ENCODE measurements at regions not wholly inside any gene's neighbourhood (a gene's known extent, or its start where the extent isn't known, plus 50 kb on each side); places are given as distances from the start of the nearest gene placed in this dataset.

GRCh38 chr13:75088915-75089314 lies 393.1 kb downstream of the TBC1D4 start:
- Histone ChIP-seq H3K9me3 (ENCODE audit: control insufficient read depth, insufficient read depth, low read depth, low read length) (no peaks in the 10 kb centered on the region), H3K36me3 (ENCODE audit: control insufficient read depth, insufficient read depth, low read length) (no peaks in the 10 kb centered on the region; the same call in 1 of the 2 replicates), H3K27ac (ENCODE audit: low read length) (no peak overlapping the region), H3K4me1 (ENCODE audit: control insufficient read depth, insufficient read depth, low read length) (no peaks in the 10 kb centered on the region), H3K27me3 (ENCODE audit: control insufficient read depth, insufficient read depth, low read length) (no peaks in the 10 kb centered on the region), H3K4me3 (ENCODE audit: low read depth in 2 of 2, low read length in 2 of 2) (no peak overlapping the region)
- BruUV-seq (replicated peaks), result no TSS peak
- intact Hi-C loops (cut with micrococcal nuclease; ENCODE audit: unreplicated experiment) (no loop called here), in situ Hi-C loops (cut with HindIII; ENCODE audit: low pct_unique_long_range_greater_than_20kb, low sequenced_read_pairs) (no loop called here)
- ChIA-PET CTCF (no interaction called here), POLR2A (no interaction called here)
- DNase-seq (ENCODE audit: low read depth, low spot score) (no peak), ATAC-seq (no peak)
- no peak for TF ChIP-seq SIN3A (IDR thresholded peaks at IDR 0.05; ENCODE audit: borderline replicate concordance, insufficient read depth, low read depth, low read length)
- TF ChIP-seq POLR2AphosphoS5 (IDR thresholded peaks at IDR 0.05; ENCODE audit: low read depth, low read length), result no peak
- no peak for TF ChIP-seq REST (IDR thresholded peaks at IDR 0.05; ENCODE audit: insufficient read depth in 1 of 2, low read depth in 2 of 2, low read length in 1 of 2)
- TF ChIP-seq, protein P1, sequence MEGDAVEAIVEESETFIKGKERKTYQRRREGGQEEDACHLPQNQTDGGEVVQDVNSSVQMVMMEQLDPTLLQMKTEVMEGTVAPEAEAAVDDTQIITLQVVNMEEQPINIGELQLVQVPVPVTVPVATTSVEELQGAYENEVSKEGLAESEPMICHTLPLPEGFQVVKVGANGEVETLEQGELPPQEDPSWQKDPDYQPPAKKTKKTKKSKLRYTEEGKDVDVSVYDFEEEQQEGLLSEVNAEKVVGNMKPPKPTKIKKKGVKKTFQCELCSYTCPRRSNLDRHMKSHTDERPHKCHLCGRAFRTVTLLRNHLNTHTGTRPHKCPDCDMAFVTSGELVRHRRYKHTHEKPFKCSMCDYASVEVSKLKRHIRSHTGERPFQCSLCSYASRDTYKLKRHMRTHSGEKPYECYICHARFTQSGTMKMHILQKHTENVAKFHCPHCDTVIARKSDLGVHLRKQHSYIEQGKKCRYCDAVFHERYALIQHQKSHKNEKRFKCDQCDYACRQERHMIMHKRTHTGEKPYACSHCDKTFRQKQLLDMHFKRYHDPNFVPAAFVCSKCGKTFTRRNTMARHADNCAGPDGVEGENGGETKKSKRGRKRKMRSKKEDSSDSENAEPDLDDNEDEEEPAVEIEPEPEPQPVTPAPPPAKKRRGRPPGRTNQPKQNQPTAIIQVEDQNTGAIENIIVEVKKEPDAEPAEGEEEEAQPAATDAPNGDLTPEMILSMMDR (IDR thresholded peaks at IDR 0.05), result no peak
- TF ChIP-seq TCF7L2 (IDR thresholded peaks at IDR 0.05; ENCODE audit: low read depth, low read length), result no peak

DNA sequence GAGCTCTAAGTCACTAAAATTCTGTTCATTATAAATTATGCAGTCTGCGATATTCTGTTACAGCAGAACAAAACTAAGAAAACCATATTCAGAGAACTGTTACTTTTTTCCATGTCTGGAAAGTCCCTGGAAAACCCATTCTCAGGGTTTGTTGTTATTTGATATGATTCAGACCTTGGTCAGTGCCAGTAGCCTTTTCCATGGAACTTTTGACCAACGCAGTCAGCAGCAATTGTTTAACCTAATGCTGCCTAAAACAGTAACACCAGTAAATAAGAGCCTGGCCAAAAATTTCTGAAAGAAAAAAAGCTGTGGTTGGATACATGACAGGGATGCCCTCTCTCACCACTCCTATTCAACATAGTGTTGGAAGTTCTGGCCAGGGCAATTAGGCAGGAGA lies 402.7 kb downstream of the TBC1D4 start:
- intact Hi-C loops (cut with micrococcal nuclease; ENCODE audit: unreplicated experiment) (no loop called here), in situ Hi-C loops (cut with HindIII; ENCODE audit: low pct_unique_long_range_greater_than_20kb, low sequenced_read_pairs) (no loop called here)
- ChIA-PET CTCF (no interaction called here), POLR2A (no interaction called here)
- no peak for DNase-seq (ENCODE audit: low read depth, low spot score)
- H3K36me3 ChIP-seq (ENCODE audit: control insufficient read depth, insufficient read depth, low read length), result no peaks in the 10 kb centered on the region
- no peak for TF ChIP-seq SIN3A (IDR thresholded peaks at IDR 0.05; ENCODE audit: borderline replicate concordance, insufficient read depth, low read depth, low read length)
- no peak for TF ChIP-seq TCF7L2 (IDR thresholded peaks at IDR 0.05; ENCODE audit: low read depth, low read length)
- TF ChIP-seq, protein P1 (IDR thresholded peaks at IDR 0.05), result no peak
- no peak for TF ChIP-seq POLR2AphosphoS5 (IDR thresholded peaks at IDR 0.05; ENCODE audit: low read depth, low read length)
- TF ChIP-seq REST (IDR thresholded peaks at IDR 0.05; ENCODE audit: insufficient read depth in 1 of 2, low read depth in 2 of 2, low read length in 1 of 2), result no peak
- no peaks in the 10 kb centered on the region for H3K4me1 ChIP-seq (ENCODE audit: control insufficient read depth, insufficient read depth, low read length)
- no peak for ATAC-seq
- H3K4me3 ChIP-seq (ENCODE audit: low read depth in 2 of 2, low read length in 2 of 2), result no peak overlapping the region
- H3K9me3 ChIP-seq (ENCODE audit: control insufficient read depth, insufficient read depth, low read depth, low read length), result no peaks in the 10 kb centered on the region
- no peaks in the 10 kb centered on the region for H3K27me3 ChIP-seq (ENCODE audit: control insufficient read depth, insufficient read depth, low read length)
- no peak overlapping the region for H3K27ac ChIP-seq (ENCODE audit: low read length)
- no TSS peak for BruUV-seq (replicated peaks)

All from Panc1 (cell line).